Stimulated activated naive CD8-positive, alpha-beta T cell treated with anti-CD3 and anti-CD28 coated beads, Interleukin-15, amount 100 ng/mL, for 72 hours (primary cell): ENCODE measurements at regions not wholly inside any gene's neighbourhood (a gene's known extent, or its start where the extent isn't known, plus 50 kb on each side); places are given as distances from the start of the nearest gene placed in this dataset.

Experiments
- ATAC-seq: fragments of 150-1000 bp; cut with Tn5 transposase; 2 replicates; pipeline ENCODE4 v1.10.0; 2021; ENCODE audit warnings: mild to moderate bottlenecking, moderate library complexity
- DNase-seq, 2 donors: peaks; one replicate each; pipeline ENCODE4 v3.0.0; 2021 to 2022
- H3K27ac Mint-ChIP-seq, 2 donors: one replicate each; pipeline ENCODE4 v1.8.0; 2022; ENCODE audit warnings: mild to moderate bottlenecking in 2 of 2, mixed read lengths in 2 of 2, moderate library complexity in 2 of 2
- H3K27me3 Mint-ChIP-seq: one replicate; pipeline ENCODE4 v1.8.0; 2022; ENCODE audit warnings: mixed read lengths
- H3K4me1 Mint-ChIP-seq: one replicate; pipeline ENCODE4 v1.8.0; 2022; ENCODE audit warnings: mild to moderate bottlenecking, mixed read lengths
- H3K4me3 Mint-ChIP-seq, 2 donors: one replicate each; pipeline ENCODE4 v1.8.0; 2022; ENCODE audit warnings: mild to moderate bottlenecking in 2 of 2, mixed read lengths in 2 of 2, moderate library complexity in 1 of 2
- H3K9me3 Mint-ChIP-seq, 2 donors: one replicate each; pipeline ENCODE4 v1.8.0; 2022; ENCODE audit warnings: mixed read lengths in 2 of 2

DNA sequence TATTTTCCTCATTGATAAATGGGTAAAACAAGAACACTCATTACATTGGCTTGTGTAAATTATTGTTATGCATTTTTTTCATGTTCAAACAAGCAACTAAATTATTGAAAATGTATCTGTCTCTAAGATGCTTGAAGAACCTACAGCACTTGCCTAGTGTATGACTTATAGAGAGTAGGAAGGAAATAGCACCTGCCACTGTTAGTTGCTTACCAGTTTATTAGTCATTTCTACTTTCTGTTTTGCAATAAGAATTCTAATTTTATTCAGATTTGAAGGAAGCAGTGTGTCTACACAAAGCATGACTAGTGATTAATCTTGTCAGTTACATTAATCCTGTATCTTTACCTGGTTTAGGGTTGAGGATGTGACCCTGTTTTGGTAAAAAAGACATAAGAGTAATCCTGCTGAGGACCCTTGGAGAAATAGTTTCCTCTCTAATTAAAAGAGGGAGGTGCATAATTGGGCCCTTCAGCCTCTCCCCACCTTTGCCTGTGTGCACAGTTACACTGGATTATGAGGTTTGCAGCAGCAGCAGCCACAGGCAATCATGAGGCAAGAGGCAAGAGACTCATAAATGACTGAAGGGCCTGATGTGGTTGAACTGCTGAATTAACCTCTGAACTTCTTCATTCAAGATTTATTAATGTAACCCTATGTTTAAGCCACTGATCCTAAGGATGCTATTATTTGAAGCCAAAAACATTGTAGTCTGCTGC, 1202.1 kb downstream of the ADGRL3 start:
- Mint-ChIP-seq H3K27me3 (no peaks in the 10 kb centered on the region), H3K27ac (no peak overlapping the region), H3K4me3 (no peak overlapping the region), H3K4me1 (no peaks in the 10 kb centered on the region), H3K9me3 (peaks cover 21 to 30% of the 10 kb centered on the region in 2 donors)
- ATAC-seq (no peak), DNase-seq (no peak)

DNA sequence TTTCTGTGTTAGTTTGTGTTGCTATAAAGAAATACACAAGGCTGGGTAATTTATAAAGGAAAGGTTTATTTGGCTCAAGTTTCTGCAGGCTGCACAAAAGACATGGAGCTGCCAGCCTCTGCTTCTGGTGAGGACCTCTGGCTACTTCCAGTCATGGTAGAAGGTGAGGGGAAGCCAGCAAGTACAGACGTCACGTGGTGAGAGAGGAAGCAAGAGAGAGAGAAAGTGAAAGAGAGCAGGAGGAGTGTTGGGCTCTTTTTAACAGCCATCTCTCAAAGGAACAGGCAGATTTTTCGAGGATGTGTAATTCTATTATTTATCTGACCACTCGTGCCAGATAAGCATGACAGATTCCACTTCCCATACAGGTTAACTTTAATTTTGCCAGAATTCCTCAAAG, 1199.1 kb downstream of the ADGRL3 start:
- peaks cover 15 to 16% of the 10 kb centered on the region in 2 donors for H3K9me3 Mint-ChIP-seq
- DNase-seq = no peak
- H3K27ac Mint-ChIP-seq = no peak overlapping the region
- H3K4me3 Mint-ChIP-seq = no peak overlapping the region
- no peaks in the 10 kb centered on the region for H3K27me3 Mint-ChIP-seq
- H3K4me1 Mint-ChIP-seq = no peaks in the 10 kb centered on the region
- ATAC-seq = no peak

DNA sequence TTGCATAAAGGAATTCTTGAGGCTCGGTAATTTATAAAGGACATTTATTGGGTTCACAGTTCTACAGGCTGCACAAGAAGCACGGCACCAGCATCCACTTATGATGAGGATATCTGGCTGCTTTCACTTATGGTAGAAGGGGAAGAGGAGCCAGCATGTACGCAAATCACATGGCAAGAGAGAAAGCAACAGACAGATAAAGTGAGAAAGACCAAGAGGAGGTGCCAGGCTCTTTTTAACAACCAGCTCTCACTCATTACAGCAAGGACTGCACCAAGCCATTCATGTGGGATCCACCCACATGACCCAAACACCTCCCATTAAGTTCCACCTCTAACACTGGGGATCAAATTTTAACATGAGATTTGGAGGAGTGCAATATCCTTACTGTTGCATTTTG, 1198.2 kb downstream of the ADGRL3 start:
- no peak for ATAC-seq
- H3K27me3 Mint-ChIP-seq = no peaks in the 10 kb centered on the region

DNA sequence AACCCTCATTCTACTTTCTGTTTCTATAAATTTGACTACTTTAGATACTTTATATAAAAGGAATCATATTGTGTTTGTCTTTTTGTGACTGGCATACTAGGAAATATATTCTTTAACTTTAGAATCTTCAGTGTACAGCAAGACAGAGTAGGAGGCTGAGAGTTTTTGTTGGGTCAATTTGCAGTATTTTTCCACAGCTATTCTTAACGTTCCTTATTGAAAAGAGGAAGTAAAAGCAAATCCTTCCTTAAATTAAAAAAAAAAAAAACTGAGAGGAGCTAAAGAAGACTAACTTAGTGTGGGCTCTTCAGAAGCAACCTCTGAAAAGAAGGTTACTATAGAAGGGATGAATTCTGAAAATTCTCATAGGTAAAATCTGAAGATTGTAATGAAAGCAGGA, 1194.6 kb downstream of the ADGRL3 start:
- ATAC-seq (no peak), DNase-seq (no peak)
- Mint-ChIP-seq H3K27ac (no peak overlapping the region), H3K27me3 (no peaks in the 10 kb centered on the region), H3K4me3 (no peak overlapping the region), H3K9me3 (peaks cover 15 to 16% of the 10 kb centered on the region in 2 donors), H3K4me1 (no peaks in the 10 kb centered on the region)

More for the DNA sequence above, 1198.2 kb downstream of the ADGRL3 start:
- H3K9me3 Mint-ChIP-seq = peaks cover 15 to 16% of the 10 kb centered on the region in 2 donors
- H3K4me3 Mint-ChIP-seq = no peak overlapping the region
- no peaks in the 10 kb centered on the region for H3K4me1 Mint-ChIP-seq
- no peak overlapping the region for H3K27ac Mint-ChIP-seq
- no peak for DNase-seq

- peaks cover 7% of the 10 kb centered on the region in 2 donors for H3K9me3 Mint-ChIP-seq
- DNase-seq (no peak), ATAC-seq (no peak)
- no peaks in the 10 kb centered on the region for H3K4me1 Mint-ChIP-seq
- no peak overlapping the region for H3K4me3 Mint-ChIP-seq
- no peak overlapping the region for H3K27ac Mint-ChIP-seq
- H3K27me3 Mint-ChIP-seq = no peaks in the 10 kb centered on the region
Observed at GRCh38 chr4:62387808-62388207, 1187.7 kb downstream of the ADGRL3 start.

DNA sequence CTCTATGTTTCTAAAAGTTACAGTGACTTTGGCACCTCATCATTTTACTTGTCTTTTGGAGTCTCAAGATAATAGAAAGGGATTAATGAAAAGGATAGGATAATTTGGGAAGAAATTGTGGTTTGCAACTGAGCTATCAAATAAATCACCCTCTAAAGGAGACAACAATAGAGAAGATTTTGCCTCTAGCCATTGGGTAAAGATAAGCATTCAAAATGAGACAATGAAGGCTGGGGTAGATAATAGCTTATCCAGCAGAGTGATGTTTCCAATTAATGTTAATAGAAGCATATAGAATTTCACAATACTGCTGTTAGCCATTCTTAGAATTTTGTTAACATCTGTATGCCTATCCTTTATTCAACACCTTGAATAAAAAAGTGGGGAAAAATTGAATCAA, 1177.6 kb downstream of the ADGRL3 start:
- ATAC-seq (no peak), DNase-seq (no peak)
- no peak overlapping the region for H3K4me3 Mint-ChIP-seq
- H3K27ac Mint-ChIP-seq = no peak overlapping the region
- H3K27me3 Mint-ChIP-seq = no peaks in the 10 kb centered on the region
- H3K9me3 Mint-ChIP-seq = peaks cover 0 to 9% of the 10 kb centered on the region in 2 donors
- H3K4me1 Mint-ChIP-seq = no peaks in the 10 kb centered on the region

DNA sequence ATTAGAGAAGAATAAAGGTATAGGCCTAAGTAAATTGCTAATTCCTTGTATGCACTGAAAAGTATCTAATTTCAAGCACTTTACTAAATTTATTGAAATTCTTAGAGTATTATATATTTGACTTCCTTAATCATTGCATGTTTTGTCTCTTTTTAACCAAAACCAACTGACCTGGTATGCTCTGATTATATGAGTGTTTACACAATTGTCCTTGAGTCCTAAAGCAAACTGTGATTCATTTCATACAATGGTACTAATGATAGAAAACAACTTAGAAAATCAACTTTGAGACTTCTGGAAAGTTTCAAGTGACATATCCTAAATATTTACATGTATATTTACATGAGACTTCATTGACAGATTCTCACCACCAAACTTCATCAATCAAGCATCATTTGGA, 1177.1 kb downstream of the ADGRL3 start:
- H3K4me3 Mint-ChIP-seq = no peak overlapping the region
- ATAC-seq = no peak
- H3K27ac Mint-ChIP-seq = no peak overlapping the region
- no peak for DNase-seq
- peaks cover 0 to 9% of the 10 kb centered on the region in 2 donors for H3K9me3 Mint-ChIP-seq
- no peaks in the 10 kb centered on the region for H3K4me1 Mint-ChIP-seq
- H3K27me3 Mint-ChIP-seq = no peaks in the 10 kb centered on the region

DNA sequence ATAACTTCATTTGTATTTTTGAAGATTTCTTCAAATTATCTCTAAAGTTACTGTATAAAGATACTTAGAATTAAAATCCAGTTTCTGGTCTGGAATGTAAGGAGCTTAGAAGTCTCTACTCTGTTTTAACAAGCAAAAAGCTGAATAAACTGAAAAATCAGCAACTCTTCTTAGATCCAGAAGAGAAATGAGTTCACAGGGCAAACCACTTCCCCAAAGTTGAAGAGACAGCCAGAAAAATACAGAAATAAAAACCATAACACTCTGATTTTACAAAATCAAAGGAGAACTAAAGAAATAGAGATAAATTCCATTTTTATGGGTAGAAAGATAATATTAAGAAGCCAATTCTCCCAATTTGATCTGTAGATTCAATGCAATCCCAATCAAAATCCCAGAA, 1166.8 kb downstream of the ADGRL3 start:
- H3K27me3 Mint-ChIP-seq = no peaks in the 10 kb centered on the region
- ATAC-seq (no peak), DNase-seq (no peak)
- H3K9me3 Mint-ChIP-seq = peaks cover 17 to 19% of the 10 kb centered on the region in 2 donors
- H3K4me3 Mint-ChIP-seq = no peak overlapping the region
- no peaks in the 10 kb centered on the region for H3K4me1 Mint-ChIP-seq
- no peak overlapping the region for H3K27ac Mint-ChIP-seq

DNA sequence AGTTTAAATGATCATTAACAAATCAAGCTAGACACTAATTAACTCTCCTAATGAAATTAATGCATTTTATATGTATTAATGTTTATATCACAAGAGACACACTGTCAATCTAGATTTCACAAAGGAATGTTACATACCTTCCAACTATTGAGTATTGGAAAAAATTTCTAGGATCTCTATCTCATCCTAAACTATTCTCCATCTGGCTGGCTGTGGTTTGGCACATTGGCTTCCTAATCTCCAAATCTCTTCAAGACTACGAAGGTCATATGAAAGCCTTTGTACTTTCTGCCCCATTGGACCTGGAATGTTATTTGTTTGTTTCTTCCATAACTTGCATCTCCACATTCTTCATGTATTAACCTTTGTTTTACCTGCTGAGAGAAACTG, 1160.0 kb downstream of the ADGRL3 start:
- ATAC-seq (no peak), DNase-seq (no peak)
- H3K27ac Mint-ChIP-seq = no peak overlapping the region
- H3K9me3 Mint-ChIP-seq = peaks cover 5 to 13% of the 10 kb centered on the region in 2 donors
- no peaks in the 10 kb centered on the region for H3K4me1 Mint-ChIP-seq
- H3K4me3 Mint-ChIP-seq = no peak overlapping the region
- H3K27me3 Mint-ChIP-seq = no peaks in the 10 kb centered on the region

- Mint-ChIP-seq H3K4me1 (no peaks in the 10 kb centered on the region), H3K4me3 (no peak overlapping the region), H3K27me3 (no peaks in the 10 kb centered on the region), H3K9me3 (peaks cover 0 to 18% of the 10 kb centered on the region in 2 donors), H3K27ac (no peak overlapping the region)
- no peak for DNase-seq
- ATAC-seq = no peak
Observed at GRCh38 chr4:62359441-62360155, 1159.5 kb downstream of the ADGRL3 start.

DNA sequence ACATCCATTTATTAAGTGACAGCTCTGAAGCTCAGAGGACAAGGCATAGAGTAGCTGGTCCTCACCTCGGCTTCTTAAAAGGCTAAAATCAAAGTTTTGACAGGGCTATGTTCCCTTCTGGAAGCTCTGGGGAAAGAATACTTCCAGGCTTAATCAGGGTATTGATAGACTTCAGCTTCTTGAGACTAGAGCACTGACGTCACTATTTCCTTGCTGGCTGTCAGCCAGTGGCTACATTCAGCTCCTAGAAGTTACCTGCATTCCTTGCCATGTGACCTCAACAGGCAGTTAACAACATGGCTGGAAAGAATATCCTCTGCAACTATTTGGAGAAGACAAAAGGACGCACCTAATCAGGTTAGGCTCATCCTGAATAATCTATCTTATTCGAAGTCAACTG, 1144.8 kb downstream of the ADGRL3 start:
- Mint-ChIP-seq H3K9me3 (peaks cover 16 to 28% of the 10 kb centered on the region in 2 donors), H3K4me1 (no peaks in the 10 kb centered on the region), H3K4me3 (no peak overlapping the region), H3K27ac (no peak overlapping the region), H3K27me3 (no peaks in the 10 kb centered on the region)
- ATAC-seq = no peak
- DNase-seq = no peak

GRCh38 chr4:62344474-62344873, 1144.3 kb downstream of the ADGRL3 start:
- H3K4me3 Mint-ChIP-seq = no peak overlapping the region
- DNase-seq = no peak
- H3K27ac Mint-ChIP-seq = no peak overlapping the region
- ATAC-seq = no peak
- no peaks in the 10 kb centered on the region for H3K27me3 Mint-ChIP-seq
- peaks cover 18 to 30% of the 10 kb centered on the region in 2 donors for H3K9me3 Mint-ChIP-seq
- no peaks in the 10 kb centered on the region for H3K4me1 Mint-ChIP-seq

DNA sequence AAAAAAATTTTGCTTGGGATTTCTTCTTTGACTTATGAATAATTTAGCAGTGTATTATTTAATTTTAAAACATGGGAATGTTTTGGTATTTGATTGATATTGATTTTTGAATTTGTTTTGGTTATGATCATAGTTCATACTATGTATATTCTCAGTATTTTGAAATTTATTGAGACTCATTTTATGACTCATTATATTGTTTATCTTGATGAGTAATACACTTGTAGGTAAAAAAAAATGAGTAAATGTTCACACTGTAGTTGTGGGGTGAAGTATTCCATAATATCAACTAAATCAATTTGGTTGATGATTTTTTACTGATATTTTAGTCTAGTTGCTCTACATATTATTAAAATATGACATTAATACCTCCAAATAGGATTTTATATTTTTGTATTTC, 1142.2 kb downstream of the ADGRL3 start:
- Mint-ChIP-seq H3K9me3 (peaks cover 25 to 46% of the 10 kb centered on the region in 2 donors), H3K4me3 (no peak overlapping the region), H3K27ac (no peak overlapping the region), H3K27me3 (no peaks in the 10 kb centered on the region), H3K4me1 (no peaks in the 10 kb centered on the region)
- ATAC-seq (no peak), DNase-seq (no peak)

DNA sequence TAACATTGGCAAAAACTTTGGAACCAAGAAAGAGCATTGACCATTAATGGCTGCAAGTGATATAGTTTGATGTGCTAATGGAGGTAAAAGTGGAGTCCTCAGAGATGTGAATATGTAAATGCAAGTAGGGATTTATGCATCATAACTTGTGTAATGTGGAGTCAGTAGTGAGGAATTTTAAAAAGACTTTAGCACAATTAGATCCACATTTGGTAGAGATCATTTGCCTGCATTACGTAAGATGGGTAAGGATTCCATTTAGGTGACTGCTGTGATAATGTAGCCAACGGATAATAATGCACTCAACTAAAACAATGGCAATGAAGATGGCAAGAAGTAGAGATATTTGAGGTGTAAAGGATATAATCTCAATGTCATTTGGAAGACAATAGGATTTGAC, 1128.4 kb downstream of the ADGRL3 start:
- H3K27me3 Mint-ChIP-seq = no peaks in the 10 kb centered on the region
- no peak overlapping the region for H3K27ac Mint-ChIP-seq
- ATAC-seq (no peak), DNase-seq (no peak)
- no peaks in the 10 kb centered on the region for H3K4me1 Mint-ChIP-seq
- peaks cover 5 to 14% of the 10 kb centered on the region in 2 donors for H3K9me3 Mint-ChIP-seq
- no peak overlapping the region for H3K4me3 Mint-ChIP-seq

DNA sequence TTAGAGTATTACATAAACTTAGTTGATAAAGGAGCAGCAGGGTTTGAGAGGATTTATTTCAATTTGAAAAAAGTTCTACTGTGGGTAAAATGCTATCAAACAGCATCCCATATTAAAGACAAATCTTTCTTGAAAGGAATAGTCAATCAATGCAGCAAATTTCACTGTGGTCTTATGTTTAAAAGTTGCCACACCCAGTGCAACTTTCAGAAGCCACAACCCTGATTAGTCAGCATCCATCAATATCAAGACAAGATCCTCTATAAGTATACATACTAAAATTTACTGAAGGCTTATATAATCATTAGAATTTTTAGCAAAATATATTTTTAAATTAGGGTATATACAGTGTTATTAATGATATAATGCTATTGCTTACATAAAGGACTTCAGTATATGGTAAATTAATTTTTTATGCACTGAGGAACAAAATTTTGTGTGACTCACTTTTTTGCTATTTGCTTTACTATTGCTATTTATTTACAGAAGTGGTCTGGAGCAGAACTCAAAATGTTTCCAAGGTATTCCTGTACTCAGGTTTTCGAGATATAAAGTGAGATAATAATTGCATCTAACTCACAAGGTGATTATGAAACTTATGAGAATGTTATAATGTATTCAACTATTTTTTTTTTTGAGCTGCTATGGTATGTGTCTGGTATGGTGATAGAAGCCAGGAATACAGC, 1127.6 kb downstream of the ADGRL3 start:
- no peak for ATAC-seq
- Mint-ChIP-seq H3K27ac (no peak overlapping the region), H3K4me1 (no peaks in the 10 kb centered on the region), H3K27me3 (no peaks in the 10 kb centered on the region), H3K9me3 (peaks cover 0 to 11% of the 10 kb centered on the region in 2 donors), H3K4me3 (no peak overlapping the region)
- DNase-seq = no peak

GRCh38 chr4:62324215-62324614, 1124.1 kb downstream of the ADGRL3 start:
- Mint-ChIP-seq H3K4me3 (no peak overlapping the region), H3K27ac (no peak overlapping the region), H3K27me3 (no peaks in the 10 kb centered on the region), H3K4me1 (no peaks in the 10 kb centered on the region), H3K9me3 (peaks cover 3 to 6% of the 10 kb centered on the region in 2 donors)
- DNase-seq = no peak
- no peak for ATAC-seq
